H1 (cell line): ENCODE measurements at regions not wholly inside any gene's neighbourhood (a gene's known extent, or its start where the extent isn't known, plus 50 kb on each side); places are given as distances from the start of the nearest gene placed in this dataset.

ENCODE experiments used
- CTCF ChIA-PET: fragments of 300-600 bp; sonication (Branson Sonifier 250); formaldehyde crosslinking; loops from one replicate; lab custom pipeline; 2021; ENCODE audit not compliant: partially characterized antibody; lab: Charles Lee
- POLR2A ChIA-PET: fragments of 300-600 bp; sonication (Branson Sonifier 250); formaldehyde crosslinking; loops from one replicate; lab custom pipeline; 2021; ENCODE audit warnings: inconsistent platforms; ENCODE audit not compliant: partially characterized antibody; lab: Charles Lee
- DNase-seq, 2 experiments: peaks; one replicate each; pipeline versions ENCODE4 v3.0.0 to v3.0.0-alpha.2; 2010 to 2022; ENCODE audit warnings: low spot score in 2 of 2, low read depth in 1 of 2, mixed read lengths in 1 of 2
- FAIRE-seq: peaks from 2 replicates; lab custom pipeline; 2011; peaks lifted over from hg19 to GRCh38; lab: Jason Lieb, UNC
- H2AFZ ChIP-seq: 2 replicates; pipeline ENCODE4 v1.8.1; 2012; ENCODE audit warnings: low read length, inconsistent platforms
- H2AK5ac ChIP-seq: 2 replicates; pipeline ENCODE4 v1.6.1; 2013; ENCODE audit warnings: low read depth, low read length
- H2BK120ac ChIP-seq: replicated peaks from 2 replicates; pipeline ENCODE3; 2013; ENCODE audit warnings: low read depth, low read length, inconsistent platforms
- H2BK12ac ChIP-seq: 2 replicates; pipeline ENCODE4 v1.6.1; 2013; ENCODE audit warnings: low read depth, low read length
- H2BK15ac ChIP-seq: 2 replicates; pipeline ENCODE4 v1.6.1; 2013; ENCODE audit warnings: low read length
- H2BK20ac ChIP-seq: 2 replicates; pipeline ENCODE4 v1.6.1; 2013; ENCODE audit warnings: low read length
- H2BK5ac ChIP-seq: 2 replicates; pipeline ENCODE4 v1.6.1; 2013; ENCODE audit warnings: low read depth, low read length
- H3K14ac ChIP-seq: 2 replicates; pipeline ENCODE4 v1.6.1; 2013; ENCODE audit warnings: inconsistent platforms; ENCODE audit not compliant: insufficient read length
- H3K18ac ChIP-seq: 2 replicates; pipeline ENCODE4 v1.6.1; 2013; ENCODE audit warnings: low read length; ENCODE audit errors: extremely low read depth
- H3K23ac ChIP-seq: 2 replicates; pipeline ENCODE4 v1.6.1; 2013; ENCODE audit warnings: inconsistent platforms; ENCODE audit not compliant: insufficient read length
- H3K23me2 ChIP-seq: 2 replicates; pipeline ENCODE4 v1.6.1; 2013; ENCODE audit warnings: low read depth, low read length
- H3K27ac ChIP-seq: 2 replicates; pipeline ENCODE4 v1.6.1; 2011; ENCODE audit warnings: low read depth, low read length, inconsistent platforms
- H3K27me3 ChIP-seq, 4 experiments: replicated peaks in 1 of 4; 1 replicate in 1 of 4; 2 replicates in 3 of 4; pipeline versions ENCODE4 v1.6.1 to v1.8.1; 2011 to 2013; ENCODE audit warnings: low read length in 3 of 4, mild to moderate bottlenecking in 3 of 4, inconsistent platforms in 2 of 4, mixed read lengths in 2 of 4, moderate library complexity in 1 of 4; ENCODE audit not compliant: control insufficient read depth in 3 of 4, insufficient read depth in 3 of 4; ENCODE audit errors: extremely low read depth in 1 of 4
- H3K36me3 ChIP-seq, 4 experiments: 2 replicates each; pipeline versions ENCODE4 v1.6.1 to v1.8.1; 2011 to 2013; ENCODE audit warnings: mild to moderate bottlenecking in 4 of 4, low read length in 3 of 4, moderate library complexity in 2 of 4, control low read depth in 1 of 4, inconsistent platforms in 1 of 4; ENCODE audit not compliant: insufficient read depth in 4 of 4, control insufficient read depth in 2 of 4
- H3K4ac ChIP-seq: replicated peaks from 2 replicates; pipeline ENCODE3; 2013; ENCODE audit warnings: low read length, low read depth, mixed read lengths, inconsistent platforms; ENCODE audit not compliant: insufficient read length
- H3K4me1 ChIP-seq, 4 experiments: replicated peaks in 1 of 4; 1 replicate in 1 of 4; 2 replicates in 3 of 4; pipeline versions ENCODE4 v1.6.1 to v1.8.1; 2011 to 2013; ENCODE audit warnings: low read length in 3 of 4, inconsistent platforms in 2 of 4, mixed read lengths in 1 of 4; ENCODE audit not compliant: insufficient read depth in 4 of 4, control insufficient read depth in 3 of 4
- H3K4me2 ChIP-seq, 2 experiments: 2 replicates each; pipeline versions ENCODE4 v1.6.1 to v1.8.1; 2011 to 2013; ENCODE audit warnings: low read depth in 2 of 2, low read length in 2 of 2, control low read depth in 1 of 2, inconsistent platforms in 1 of 2, mild to moderate bottlenecking in 1 of 2; ENCODE audit not compliant: insufficient read depth in 1 of 2
- H3K4me3 ChIP-seq, 4 experiments: fragments of 200-600, 300-600 bp in 1 of 4; sonication (generic), shearing (Covaris generic), sonication (Bioruptor Twin) in 1 of 4; 2 replicates each; pipeline versions ENCODE4 v1.5.1 to v1.8.1; 2011 to 2016; ENCODE audit warnings: low read length in 4 of 4, low read depth in 3 of 4, control low read depth in 2 of 4, inconsistent platforms in 2 of 4, mild to moderate bottlenecking in 2 of 4, mixed read lengths in 1 of 4, moderate library complexity in 1 of 4; ENCODE audit not compliant: insufficient read depth in 2 of 4; ENCODE audit errors: extremely low read depth in 1 of 4
- H3K56ac ChIP-seq: replicated peaks from 2 replicates; pipeline ENCODE3; 2013; ENCODE audit warnings: low read depth, mild to moderate bottlenecking, mixed read lengths, low read length, inconsistent platforms; ENCODE audit not compliant: insufficient read length
- H3K79me1 ChIP-seq: 2 replicates; pipeline ENCODE4 v1.6.1; 2013; ENCODE audit warnings: low read depth, low read length, control low read depth
- H3K79me2 ChIP-seq, 2 experiments: 2 replicates each; pipeline versions ENCODE4 v1.6.1 to v1.8.1; 2012 to 2013; ENCODE audit warnings: low read length in 2 of 2, mild to moderate bottlenecking in 2 of 2, inconsistent platforms in 1 of 2; ENCODE audit not compliant: insufficient read depth in 2 of 2, control insufficient read depth in 1 of 2
- H3K9ac ChIP-seq, 4 experiments: replicated peaks in 1 of 4; 1 replicate in 1 of 4; 2 replicates in 3 of 4; pipeline versions ENCODE4 v1.6.1 to v1.8.1; 2011 to 2013; ENCODE audit warnings: low read depth in 3 of 4, low read length in 3 of 4, control low read depth in 2 of 4, mild to moderate bottlenecking in 2 of 4, moderate library complexity in 2 of 4, inconsistent platforms in 1 of 4; ENCODE audit errors: extremely low read depth in 1 of 4
- H3K9me3 ChIP-seq, 2 experiments: 2 replicates each; pipeline versions ENCODE4 v1.6.1 to v1.8.1; 2012 to 2013; ENCODE audit warnings: mild to moderate bottlenecking in 2 of 2, moderate library complexity in 2 of 2, control low read depth in 1 of 2, inconsistent platforms in 1 of 2, low read depth in 1 of 2, low read length in 1 of 2, mixed read lengths in 1 of 2; ENCODE audit not compliant: insufficient read depth in 2 of 2
- H4K20me1 ChIP-seq, 2 experiments: replicated peaks in 1 of 2; 2 replicates each; pipeline versions ENCODE3 to v1.8.1; 2011 to 2013; ENCODE audit warnings: inconsistent platforms in 2 of 2, low read length in 2 of 2, mild to moderate bottlenecking in 1 of 2; ENCODE audit not compliant: insufficient read depth in 2 of 2, control insufficient read depth in 1 of 2
- H4K5ac ChIP-seq: 2 replicates; pipeline ENCODE4 v1.6.1; 2013; ENCODE audit warnings: low read length, low read depth, mixed read lengths, inconsistent platforms; ENCODE audit not compliant: insufficient read length
- H4K8ac ChIP-seq: 2 replicates; pipeline ENCODE4 v1.8.0; 2013; ENCODE audit warnings: mild to moderate bottlenecking, moderate library complexity, low read length, inconsistent platforms; ENCODE audit not compliant: insufficient read depth; ENCODE audit errors: extremely low read depth
- H4K91ac ChIP-seq: replicated peaks from 2 replicates; pipeline ENCODE3; 2013; ENCODE audit warnings: low read length, mixed read lengths, inconsistent platforms; ENCODE audit not compliant: insufficient read length
- EZH2 ChIP-seq: fragments of 200-600 bp; sonication (generic); IDR thresholded peaks from 2 replicates; pipeline ENCODE4 v1.7.1; 2012; ENCODE audit warnings: low read depth, mild to moderate bottlenecking, moderate library complexity, low read length, inconsistent platforms; ENCODE audit not compliant: severe bottlenecking
- POLR2AphosphoS5 ChIP-seq: IDR thresholded peaks from 2 replicates; pipeline ENCODE4 v1.6.1; 2011; ENCODE audit warnings: low read depth, low read length
- RAD21 ChIP-seq, 2 experiments: IDR thresholded peaks in 1 of 2; conservative IDR thresholded peaks in 1 of 2; 2 replicates each; pipeline ENCODE4 v1.6.1; 2011; ENCODE audit warnings: low read depth in 2 of 2, low read length in 2 of 2, improper control_type of control experiment in 1 of 2, inconsistent platforms in 1 of 2, mild to moderate bottlenecking in 1 of 2, moderate library complexity in 1 of 2
- RXRA ChIP-seq: IDR thresholded peaks from 2 replicates; pipeline ENCODE4 v1.6.1; 2011; ENCODE audit warnings: low read depth, mild to moderate bottlenecking, low read length, moderate library complexity; ENCODE audit not compliant: insufficient read depth
- TAF1 ChIP-seq: IDR thresholded peaks from 2 replicates; pipeline ENCODE4 v1.6.1; 2011; ENCODE audit warnings: mild to moderate bottlenecking, low read depth, low read length
- TBP ChIP-seq: IDR thresholded peaks from 2 replicates; pipeline ENCODE4 v1.6.1; 2011; ENCODE audit warnings: low read depth, low read length, improper control_type of control experiment
- ZNF274 ChIP-seq: IDR thresholded peaks from 2 replicates; pipeline ENCODE4 v1.7.0; 2012; ENCODE audit warnings: low read length, borderline replicate concordance; ENCODE audit errors: extremely low read depth
- WGBS, 2 experiments: shearing (Covaris generic) in 1 of 2; methylation state at CpG; one replicate each; pipeline versions ENCODE4 v1.1.6 to v1.1.7; 2013 to 2015; ENCODE audit warnings: low lambda C conversion rate in 2 of 2, mixed read lengths in 2 of 2, inconsistent platforms in 1 of 2, low coverage in 1 of 2, missing lambda C conversion rate in 1 of 2; ENCODE audit not compliant: insufficient replicate concordance in 2 of 2, insufficient coverage in 1 of 2, insufficient read length in 1 of 2; ENCODE audit errors: extremely low coverage in 1 of 2, missing lambda C conversion rate in 1 of 2; 5-methylcytosine and 5-hydroxymethylcytosine counted together

GRCh38 chr4:103498161-103499070, 221.4 kb downstream of the TACR3 start:
- FAIRE-seq: no peak
- Histone ChIP-seq H2BK20ac (no peak overlapping the region), H3K4ac (no peak overlapping the region), H3K27ac (no peak overlapping the region), H4K5ac (no peak overlapping the region), H3K14ac (no peak overlapping the region), H3K56ac (no peak overlapping the region), H4K20me1 (no peaks in the 10 kb centered on the region), H3K4me1 (no peaks in the 10 kb centered on the region), H3K23me2 (no peaks in the 10 kb centered on the region), H3K27me3 (no peaks in the 10 kb centered on the region), H3K79me2 (no peaks in the 10 kb centered on the region), H2BK5ac (no peak overlapping the region), H3K23ac (no peak overlapping the region), H3K4me2 (no peak overlapping the region), H3K79me1 (no peaks in the 10 kb centered on the region), H3K4me3 (no peak overlapping the region), H2BK12ac (no peak overlapping the region), H3K18ac (no peak overlapping the region), H4K91ac (no peak overlapping the region), H2BK15ac (no peak overlapping the region), H3K9ac (no peak overlapping the region), H3K9me3 (no peaks in the 10 kb centered on the region), H2AFZ (no peak overlapping the region), H2BK120ac (no peak overlapping the region), H2AK5ac (no peak overlapping the region), H3K36me3 (no peaks in the 10 kb centered on the region), H4K8ac (no peak overlapping the region)
- ChIA-PET POLR2A (no interaction called here), CTCF (interaction anchor here (0.8 to 1.6 kb wide), 3 partner anchors 8 to 64 kb away, joined by 3 to 5 read pairs (median 3); no protein-coding TSS in a partner anchor)
- 94% methylated on average over 8 of the region's 8 CpGs; no CpG with 5 or more reads in 1 of the 2 experiments for WGBS, 2 experiments
- no peak for DNase-seq
- TF ChIP-seq RXRA (no peak), EZH2 (no peak), TAF1 (no peak), RAD21 (IDR thresholded peaks at IDR 0.05 in 1 of 2, conservative IDR thresholded peaks at IDR 0.05 in 1 of 2; ENCODE audit: low read depth in 2 of 2, low read length in 2 of 2) (no peak), TBP (no peak), POLR2AphosphoS5 (no peak), ZNF274 (no peak)
